Mucosa of descending colon (tissue), 3 donors: ENCODE measurements at regions not wholly inside any gene's neighbourhood (a gene's known extent, or its start where the extent isn't known, plus 50 kb on each side); places are given as distances from the start of the nearest gene placed in this dataset.
A peak's percentile ranks its signal among the peaks of the same experiment; 100 is the strongest.

ENCODE experiments used
- ATAC-seq: fragments of 200-7000 bp; cut with Tn5 transposase; one replicate; pipeline ENCODE4 v1.9.1; 2020; ENCODE audit warnings: mild to moderate bottlenecking, moderate library complexity
- DNase-seq, 3 donors: peaks; one replicate each; pipeline ENCODE4 v3.0.0-alpha.2; 2020
- H3K36me3 ChIP-seq: fragments of 200-600 bp; one replicate; pipeline ENCODE4 v1.8.0; 2021; ENCODE audit warnings: low read depth, mild to moderate bottlenecking
- H3K4me1 ChIP-seq: fragments of 200-600 bp; one replicate; pipeline ENCODE4 v1.8.0; 2021; ENCODE audit warnings: low read depth, mild to moderate bottlenecking
- H3K4me3 ChIP-seq: fragments of 200-600 bp; one replicate; pipeline ENCODE4 v1.8.0; 2021; ENCODE audit warnings: mild to moderate bottlenecking
- H3K9me3 ChIP-seq: fragments of 200-600 bp; one replicate; pipeline ENCODE4 v1.8.0; 2021; ENCODE audit warnings: mild to moderate bottlenecking
- CTCF ChIP-seq: fragments of 200-600 bp; IDR thresholded peaks from one replicate; pipeline ENCODE4 v1.8.0; 2022; ENCODE audit warnings: antibody characterized with exemption, mild to moderate bottlenecking
- intact Hi-C, 2 donors: fragments of 100-400 bp; cut with DNase I in 1 of 2; cut with micrococcal nuclease in 1 of 2; formaldehyde crosslinking; loops; one replicate each; pipeline versions ENCODE4 v1.11.0 to v1.11.1; 2022; cut with DNase I, micrococcal nuclease
- donor health status: DM: no; HTN: no; CAD: no; lungs with moderate emphysema.
- donor health status: DM: no; HTN: no; CAD: no.
- donor health status: DM: no; HTN: yes; CAD: no.

DNA sequence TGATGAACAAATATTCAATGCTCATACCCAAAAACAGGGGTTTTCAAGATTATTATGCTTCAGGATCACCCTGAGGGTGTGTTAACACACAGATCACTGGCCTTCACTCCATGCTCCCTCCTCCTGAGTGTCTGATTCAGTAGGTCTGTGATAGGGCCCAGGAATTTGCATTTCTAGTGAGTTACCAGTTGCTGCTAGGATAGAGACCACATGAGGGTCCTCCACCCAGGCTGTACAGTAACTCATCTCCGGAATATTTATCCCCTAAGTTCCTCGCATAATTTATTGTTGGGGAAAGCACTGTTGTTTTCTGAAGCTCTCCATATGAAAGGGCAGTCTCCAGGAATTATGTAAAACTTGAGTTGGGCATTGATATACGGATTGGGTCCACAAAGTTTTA, 1106.6 kb upstream of the B3GALT2 start:
- ATAC-seq (no peak), DNase-seq (no peak)
- no peaks in the 10 kb centered on the region for H3K36me3 ChIP-seq
- no peak overlapping the region for H3K4me3 ChIP-seq
- H3K9me3 ChIP-seq, result no peaks in the 10 kb centered on the region
- H3K4me1 ChIP-seq, result no peaks in the 10 kb centered on the region
- no peak for TF ChIP-seq CTCF
- intact Hi-C loops, result loop anchor here in 1 of 2 donors (10.0 kb wide), 1 partner anchor 1108 kb away; the partner anchor contains the start of gene B3GALT2

- H3K36me3 ChIP-seq, result no peaks in the 10 kb centered on the region
- no peaks in the 10 kb centered on the region for H3K4me1 ChIP-seq
- no peak for TF ChIP-seq CTCF
- H3K9me3 ChIP-seq, result no peaks in the 10 kb centered on the region
- intact Hi-C loops, result loop anchor here in 1 of 2 donors (10.0 kb wide), 1 partner anchor 1105 kb away; the partner anchor contains the start of gene B3GALT2
- no peak overlapping the region for H3K4me3 ChIP-seq
- DNase-seq, result peak in 1 of 3 donors; percentile 28
- ATAC-seq, result peak; percentile 91
Measured at GRCh38 chr1:194289569-194290266, 1103.3 kb upstream of the B3GALT2 start.

DNA sequence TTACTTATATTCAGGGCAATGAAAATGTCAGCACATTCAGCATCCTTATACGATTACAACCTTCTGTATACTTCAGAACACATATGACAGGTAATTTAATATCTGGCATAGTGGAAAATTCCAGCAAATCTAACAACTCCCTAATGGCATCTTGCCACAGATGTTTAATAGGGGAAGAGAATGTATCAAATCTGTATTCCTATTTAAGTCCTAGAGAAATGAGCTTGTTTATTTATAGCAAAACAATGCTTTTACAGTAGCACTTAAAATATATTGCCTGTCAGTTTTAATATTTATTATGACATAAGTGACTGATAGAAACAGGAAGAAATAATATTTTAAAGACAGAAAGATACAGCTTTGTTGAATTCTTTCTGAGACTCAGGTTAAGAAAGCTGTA, 1101.8 kb upstream of the B3GALT2 start:
- intact Hi-C loops, result no loop called here
- no peaks in the 10 kb centered on the region for H3K4me1 ChIP-seq
- H3K9me3 ChIP-seq, result no peaks in the 10 kb centered on the region

GRCh38 chr1:194281376-194281775, 1095.0 kb upstream of the B3GALT2 start:
- H3K9me3 ChIP-seq, result no peaks in the 10 kb centered on the region
- no peak for ATAC-seq
- H3K36me3 ChIP-seq, result no peaks in the 10 kb centered on the region
- no peak overlapping the region for H3K4me3 ChIP-seq
- no peak for TF ChIP-seq CTCF
- intact Hi-C loops, result no loop called here
- DNase-seq, result no peak
- H3K4me1 ChIP-seq, result no peaks in the 10 kb centered on the region

More for the DNA sequence above, 1101.8 kb upstream of the B3GALT2 start:
- no peak for TF ChIP-seq CTCF
- no peak for DNase-seq
- no peaks in the 10 kb centered on the region for H3K36me3 ChIP-seq
- no peak for ATAC-seq
- H3K4me3 ChIP-seq, result no peak overlapping the region

DNA sequence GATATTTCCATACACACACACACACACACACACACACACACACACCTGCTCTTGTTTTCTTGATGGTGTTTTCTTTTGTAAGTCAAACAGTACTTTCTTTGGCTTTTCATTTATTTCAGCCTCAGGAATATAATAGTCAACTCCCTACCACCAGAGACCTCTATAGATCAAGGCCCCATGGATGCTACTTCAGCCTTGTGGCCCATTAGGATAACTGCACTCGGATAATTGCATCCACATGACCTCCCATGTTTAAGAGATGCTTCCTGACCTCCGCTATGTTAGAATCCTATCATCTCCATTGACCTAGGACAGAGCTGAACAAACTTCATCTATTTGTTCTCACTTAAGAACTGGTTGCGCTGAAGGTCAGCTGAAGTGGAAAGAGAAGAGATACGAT, 1094.0 kb upstream of the B3GALT2 start:
- Histone ChIP-seq H3K9me3 (no peaks in the 10 kb centered on the region), H3K4me1 (no peaks in the 10 kb centered on the region), H3K4me3 (no peak overlapping the region), H3K36me3 (no peaks in the 10 kb centered on the region)
- no peak for TF ChIP-seq CTCF
- intact Hi-C loops, result no loop called here
- ATAC-seq (no peak), DNase-seq (no peak)
